OCI-LY7 (cell line): ENCODE measurements at regions not wholly inside any gene's neighbourhood (a gene's known extent, or its start where the extent isn't known, plus 50 kb on each side); places are given as distances from the start of the nearest gene placed in this dataset.

Experiments
- CTCF ChIP-seq: fragments of 200-600 bp; sonication (generic); conservative IDR thresholded peaks from 2 replicates; pipeline ENCODE4 v1.5.1; 2014; ENCODE audit warnings: mild to moderate bottlenecking, antibody characterized with exemption, low read length, moderate library complexity, mixed read lengths
- EZH2phosphoT487 ChIP-seq: fragments of 200-600 bp; sonication (generic); IDR thresholded peaks from 2 replicates; pipeline ENCODE4 v1.6.1; 2018; ENCODE audit warnings: low read depth, borderline replicate concordance, mild to moderate bottlenecking, mixed run types, antibody characterized with exemption, low read length, moderate library complexity, mixed read lengths

DNA sequence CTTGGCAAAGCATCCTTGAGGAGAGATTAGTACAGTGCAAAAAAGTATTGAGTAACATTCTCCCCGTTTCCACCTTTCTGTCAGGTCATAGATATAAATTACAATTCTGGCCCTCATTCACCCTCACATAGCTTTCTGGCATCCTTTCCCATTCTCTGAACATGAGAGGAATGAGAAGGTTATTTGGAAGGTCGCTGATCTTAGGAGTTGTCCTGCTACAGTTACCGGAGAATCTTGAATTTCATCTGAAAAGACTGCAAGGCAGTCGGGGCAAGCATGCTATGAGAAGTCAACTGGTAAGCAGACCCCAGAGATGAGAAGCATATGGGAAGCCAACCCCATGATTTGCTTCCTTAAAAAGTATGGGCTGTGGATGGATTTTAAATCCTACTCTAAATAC is 166.7 kb upstream of the CENPW start:
- TF ChIP-seq CTCF = no peak
- TF ChIP-seq EZH2phosphoT487 = no peak
